Mammary epithelial cell (primary cell): ENCODE measurements at regions not wholly inside any gene's neighbourhood (a gene's known extent, or its start where the extent isn't known, plus 50 kb on each side); places are given as distances from the start of the nearest gene placed in this dataset.

Experiments used
- CTCF ChIP-seq, 2 donors: IDR thresholded peaks in 1 of 2; conservative IDR thresholded peaks in 1 of 2; 2 replicates each; pipeline ENCODE4 v1.5.1; 2011 to 2012; ENCODE audit warnings: inconsistent platforms in 2 of 2, low read length in 2 of 2, mild to moderate bottlenecking in 2 of 2, control low read depth in 1 of 2, low read depth in 1 of 2; ENCODE audit not compliant: insufficient read depth in 1 of 2; ENCODE audit errors: extremely low read depth in 1 of 2
- EZH2 ChIP-seq: IDR thresholded peaks from 2 replicates; pipeline ENCODE4 v1.6.1; 2012; ENCODE audit warnings: low read length, inconsistent platforms, borderline replicate concordance

- no peak for TF ChIP-seq CTCF (conservative IDR thresholded peaks at IDR 0.05 in 1 of 2, IDR thresholded peaks at IDR 0.05 in 1 of 2; ENCODE audit: extremely low read depth in 1 of 2, insufficient read depth in 1 of 2, low read depth in 1 of 2, low read length in 2 of 2)
- TF ChIP-seq EZH2 = no peak
Observed at GRCh38 chr4:126271292-126271691, 956.5 kb downstream of the FAT4 start.
